PC-9 (cell line): ENCODE measurements at regions not wholly inside any gene's neighbourhood (a gene's known extent, or its start where the extent isn't known, plus 50 kb on each side); places are given as distances from the start of the nearest gene placed in this dataset.

Experiments used
- BruUV-seq: library from RNA; stranded (reverse); fragments of 400-500 nt; replicated peaks from 2 replicates; lab custom pipeline; 2021; lab: Mats Ljungman, UMichigan
- CTCF ChIA-PET: fragments of 300-600 bp; sonication (Branson Sonifier 250); formaldehyde crosslinking; loops from one replicate; lab custom pipeline; 2022; ENCODE audit warnings: antibody characterized with exemption; lab: Charles Lee
- POLR2A ChIA-PET: fragments of 300-600 bp; sonication (Branson Sonifier 250); formaldehyde crosslinking; loops from one replicate; lab custom pipeline; 2022; ENCODE audit warnings: antibody characterized with exemption; ENCODE audit not compliant: unreplicated experiment; lab: Charles Lee
- DNase-seq, 2 experiments: peaks; one replicate each; pipeline versions ENCODE4 v3.0.0 to v3.0.0-alpha.2; 2015 to 2022; ENCODE audit warnings: mixed read lengths in 1 of 2
- H2AFZ ChIP-seq: fragments of 200-600 bp; sonication (generic); 2 replicates; pipeline ENCODE4 v1.8.1; 2017; ENCODE audit warnings: antibody characterized with exemption
- H3F3A ChIP-seq: fragments of 200-600 bp; sonication (generic); 2 replicates; pipeline ENCODE4 v1.8.1; 2017; ENCODE audit warnings: antibody characterized with exemption, mild to moderate bottlenecking, low read depth; ENCODE audit not compliant: insufficient read depth
- H3K27ac ChIP-seq: fragments of 200-600 bp; sonication (generic); 2 replicates; pipeline ENCODE4 v1.6.1; 2016; ENCODE audit warnings: mixed run types
- H3K27me3 ChIP-seq: fragments of 200-600 bp; sonication (generic); 2 replicates; pipeline ENCODE4 v1.6.1; 2016; ENCODE audit warnings: low read depth, mixed run types; ENCODE audit not compliant: insufficient read depth
- H3K36me3 ChIP-seq: fragments of 200-600 bp; sonication (generic); 2 replicates; pipeline ENCODE4 v1.6.1; 2016; ENCODE audit warnings: low read depth, mixed run types
- H3K4me1 ChIP-seq: fragments of 200-600 bp; sonication (generic); replicated peaks from 2 replicates; pipeline ENCODE4 v1.6.1; 2016; ENCODE audit warnings: mixed run types; ENCODE audit not compliant: insufficient read depth
- H3K4me2 ChIP-seq: fragments of 200-600 bp; sonication (generic); 2 replicates; pipeline ENCODE4 v1.6.1; 2017; ENCODE audit warnings: mixed run types
- H3K4me3 ChIP-seq: fragments of 200-600 bp; sonication (generic); 2 replicates; pipeline ENCODE4 v1.6.1; 2016; ENCODE audit warnings: mixed run types
- H3K79me2 ChIP-seq: fragments of 200-600 bp; sonication (generic); 2 replicates; pipeline ENCODE4 v1.6.1; 2017; ENCODE audit warnings: low read depth, mixed run types
- H3K9me2 ChIP-seq: fragments of 200-600 bp; sonication (generic); 2 replicates; pipeline ENCODE4 v1.8.1; 2017; ENCODE audit warnings: mild to moderate bottlenecking; ENCODE audit not compliant: insufficient read depth
- H3K9me3 ChIP-seq: fragments of 200-600 bp; sonication (generic); 2 replicates; pipeline ENCODE4 v1.8.1; 2016; ENCODE audit warnings: low read depth; ENCODE audit not compliant: insufficient read depth
- H4K20me1 ChIP-seq: fragments of 200-600 bp; sonication (generic); 2 replicates; pipeline ENCODE4 v1.8.1; 2017; ENCODE audit not compliant: insufficient read depth
- CTCF ChIP-seq: fragments of 200-600 bp; sonication (generic); conservative IDR thresholded peaks from 2 replicates; pipeline ENCODE4 v1.6.1; 2017; ENCODE audit warnings: mixed run types, antibody characterized with exemption, mild to moderate bottlenecking, moderate library complexity
- EZH2 ChIP-seq: fragments of 200-600 bp; sonication (generic); IDR thresholded peaks from 2 replicates; pipeline ENCODE4 v1.8.0; 2017; ENCODE audit warnings: antibody characterized with exemption, low read depth
- intact Hi-C: fragments of 100-400 bp; cut with micrococcal nuclease; formaldehyde crosslinking; loops from one replicate; pipeline ENCODE4 v1.10.0; 2022; ENCODE audit not compliant: unreplicated experiment

- DNase-seq: no peak
- Histone ChIP-seq H3K27me3 (no peaks in the 10 kb centered on the region), H3K36me3 (no peaks in the 10 kb centered on the region), H3K4me2 (no peak overlapping the region), H2AFZ (no peak overlapping the region), H4K20me1 (no peaks in the 10 kb centered on the region), H3K9me3 (no peaks in the 10 kb centered on the region), H3K4me3 (no peak overlapping the region), H3F3A (no peaks in the 10 kb centered on the region), H3K27ac (no peak overlapping the region), H3K9me2 (no peaks in the 10 kb centered on the region), H3K79me2 (no peaks in the 10 kb centered on the region), H3K4me1 (no peaks in the 10 kb centered on the region)
- POLR2A ChIA-PET: no interaction called here
- intact Hi-C loops: no loop called here
- CTCF ChIA-PET: no interaction called here
- BruUV-seq: no TSS peak
- TF ChIP-seq EZH2 (no peak), CTCF (no peak)
Measured at GRCh38 chr18:76584414-76585310, 89.6 kb upstream of the ZNF516 start.

- intact Hi-C loops: no loop called here
- H3K27ac ChIP-seq: no peak overlapping the region
- no peaks in the 10 kb centered on the region for H3K79me2 ChIP-seq
- H3K36me3 ChIP-seq: no peaks in the 10 kb centered on the region
- no peak overlapping the region for H2AFZ ChIP-seq
- no peaks in the 10 kb centered on the region for H3K4me1 ChIP-seq
- H4K20me1 ChIP-seq: no peaks in the 10 kb centered on the region
- ChIA-PET CTCF (no interaction called here), POLR2A (no interaction called here)
- TF ChIP-seq CTCF (no peak), EZH2 (no peak)
- no peaks in the 10 kb centered on the region for H3K27me3 ChIP-seq
- DNase-seq: no peak
- no peaks in the 10 kb centered on the region for H3K9me3 ChIP-seq
- H3F3A ChIP-seq: no peaks in the 10 kb centered on the region
- no peak overlapping the region for H3K4me3 ChIP-seq
- H3K4me2 ChIP-seq: no peak overlapping the region
- no TSS peak for BruUV-seq
- H3K9me2 ChIP-seq: no peaks in the 10 kb centered on the region
Measured at GRCh38 chr18:76581261-76581660, 86.2 kb upstream of the ZNF516 start.

- intact Hi-C loops: no loop called here
- POLR2A ChIA-PET: interaction anchor here (0.6 kb wide), 1 partner anchor 12 kb away, joined by 5 read pairs; no protein-coding TSS in a partner anchor
- no peak overlapping the region for H3K4me2 ChIP-seq
- no peaks in the 10 kb centered on the region for H3K36me3 ChIP-seq
- CTCF ChIA-PET: no interaction called here
- H3F3A ChIP-seq: no peaks in the 10 kb centered on the region
- no peak overlapping the region for H3K27ac ChIP-seq
- H3K9me3 ChIP-seq: no peaks in the 10 kb centered on the region
- no peaks in the 10 kb centered on the region for H3K79me2 ChIP-seq
- BruUV-seq: no TSS peak
- peak in 1 of 2 experiments; percentile 29 for DNase-seq
- no peaks in the 10 kb centered on the region for H3K4me1 ChIP-seq
- no peak overlapping the region for H2AFZ ChIP-seq
- no peaks in the 10 kb centered on the region for H3K9me2 ChIP-seq
- H3K4me3 ChIP-seq: no peak overlapping the region
- no peak for TF ChIP-seq CTCF
- no peak for TF ChIP-seq EZH2
- H3K27me3 ChIP-seq: no peaks in the 10 kb centered on the region
- no peaks in the 10 kb centered on the region for H4K20me1 ChIP-seq
Measured at GRCh38 chr18:76580288-76580962, 85.4 kb upstream of the ZNF516 start.
